ENCODE measurements at regions not wholly inside any gene's neighbourhood (a gene's known extent, or its start where the extent isn't known, plus 50 kb on each side); places are given as distances from the start of the nearest gene placed in this dataset.
A peak's percentile ranks its signal among the peaks of the same experiment; 100 is the strongest.

DNA sequence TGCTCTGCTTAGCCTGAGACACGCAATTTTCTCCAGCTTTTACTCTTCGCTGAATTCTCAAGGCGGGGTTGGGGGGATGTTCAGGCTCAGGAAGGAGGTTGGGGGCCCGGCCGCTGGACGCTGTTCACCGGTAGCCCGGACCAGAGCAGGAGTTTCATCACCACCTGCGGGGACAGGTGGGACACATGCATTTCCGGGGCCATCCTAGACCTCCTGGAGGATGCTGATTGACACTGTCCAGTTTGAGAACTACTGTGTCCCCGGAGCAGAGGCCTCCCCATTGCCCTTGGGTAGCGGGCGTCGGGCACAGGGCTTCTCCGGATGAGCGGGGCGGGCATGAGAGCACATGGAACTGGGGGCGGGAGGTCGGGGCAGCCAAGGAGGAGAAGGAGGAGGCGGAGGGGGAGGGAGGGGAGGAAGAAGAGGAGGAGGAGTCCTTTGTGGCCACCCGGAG is 144.0 kb upstream of the GRK3 start:
- Histone ChIP-seq H2BK120ac (ENCODE audit: low read depth, low read length) (no peak overlapping the region), H2AFZ (replicated peaks; ENCODE audit: low read length, poor library complexity) (peak overlapping the region; percentile 40), H3K9ac (ENCODE audit: low read depth, low read length) (no peak overlapping the region), H2BK20ac (ENCODE audit: low read depth, low read length) (no peak overlapping the region), H3K9me1 (ENCODE audit: insufficient read depth, low read length) (no peaks in the 10 kb centered on the region), H3K18ac (ENCODE audit: low read depth, low read length) (no peak overlapping the region), H3K79me1 (ENCODE audit: low read depth in 1 of 2, low read length in 2 of 2) (no peaks in the 10 kb centered on the region), H2AK9ac (replicated peaks; ENCODE audit: low read depth, low read length, poor library complexity) (no peak overlapping the region), H4K91ac (ENCODE audit: insufficient read depth, low read depth, low read length) (no peak overlapping the region), H4K5ac (ENCODE audit: low read depth, low read length) (no peak overlapping the region), H3K4me3 (ENCODE audit: insufficient read depth, low read depth, low read length) (no peak overlapping the region), H3K36me3 (ENCODE audit: control insufficient read depth, insufficient read depth, low read length) (no peaks in the 10 kb centered on the region), H3K56ac (ENCODE audit: extremely low read depth, insufficient read depth, low read length) (no peak overlapping the region), H3K4me1 (ENCODE audit: control insufficient read depth, insufficient read depth, low read length) (peaks cover 6% of the 10 kb centered on the region; the same call in 1 of the 2 replicates), H3K23ac (ENCODE audit: low read depth, low read length) (no peak overlapping the region), H3K27me3 (ENCODE audit: control insufficient read depth, insufficient read depth, low read length) (peaks cover 72% of the 10 kb centered on the region), H4K8ac (ENCODE audit: low read depth in 2 of 2, low read length in 2 of 2) (no peak overlapping the region), H2BK15ac (ENCODE audit: low read depth, low read length) (no peak overlapping the region), H2BK5ac (ENCODE audit: low read depth, low read length, poor library complexity, severe bottlenecking) (no peak overlapping the region), H4K20me1 (ENCODE audit: insufficient read depth, low read length) (no peaks in the 10 kb centered on the region), H2AK5ac (ENCODE audit: low read depth, low read length) (no peak overlapping the region), H3K14ac (replicated peaks; ENCODE audit: low read depth, low read length) (no peak overlapping the region), H3K4me2 (ENCODE audit: low read depth, low read length) (no peak overlapping the region; the same call in 1 of the 2 replicates), H3K4ac (ENCODE audit: low read depth, low read length) (no peak overlapping the region), H3K9me3 (ENCODE audit: control insufficient read depth, insufficient read depth, low read length) (no peaks in the 10 kb centered on the region; the same call in 1 of the 2 replicates), H3K27ac (ENCODE audit: insufficient read depth, low read length) (no peak overlapping the region)
- ATAC-seq (ENCODE audit: low read depth) (no peak), DNase-seq (no peak)
- CTCF ChIA-PET, result interaction anchor here (1.1 kb wide), 1 partner anchor 28 kb away, joined by 3 read pairs; no protein-coding TSS in a partner anchor
- BruUV-seq (replicated peaks), result no TSS peak
- in situ Hi-C loops (cut with MboI; ENCODE audit: low sequenced_read_pairs) (no loop called here), dilution Hi-C loops (cut with HindIII; ENCODE audit: low sequenced_read_pairs, unreplicated experiment) (no loop called here), intact Hi-C loops (cut with micrococcal nuclease) (no loop called here)
- POLR2A ChIA-PET (ENCODE audit: unreplicated experiment), result no interaction called here
- TF ChIP-seq MAZ (IDR thresholded peaks at IDR 0.05; ENCODE audit: borderline replicate concordance, low read depth, low read length), result no peak
- WGBS, 2 experiments (ENCODE audit: extremely low coverage in 2 of 2, insufficient read length in 1 of 2), result 17% methylated on average over 10 of the region's 21 CpGs; no CpG with 5 or more reads in 1 of the 2 experiments

Data from IMR-90 (cell line).